Glutamatergic neuron (in vitro differentiated cells): ENCODE measurements at regions not wholly inside any gene's neighbourhood (a gene's known extent, or its start where the extent isn't known, plus 50 kb on each side); places are given as distances from the start of the nearest gene placed in this dataset.
"Not testable (repeated sequence)": the region's sequence is repeated elsewhere in the genome, so short reads cannot be mapped to it uniquely, and the experiment has no call there.

Experiments used
- DNase-seq: peaks from one replicate; pipeline ENCODE4 v3.0.0; 2022
- H3K27ac Mint-ChIP-seq: one replicate; pipeline ENCODE4 v1.8.0; 2020; ENCODE audit warnings: mild to moderate bottlenecking, mixed read lengths, inconsistent platforms; ENCODE audit not compliant: unreplicated experiment
- H3K27me3 Mint-ChIP-seq: one replicate; pipeline ENCODE4 v1.8.0; 2020; ENCODE audit warnings: mild to moderate bottlenecking, moderate library complexity, mixed read lengths, inconsistent platforms; ENCODE audit not compliant: unreplicated experiment
- H3K36me3 Mint-ChIP-seq: one replicate; pipeline ENCODE4 v1.8.0; 2020; ENCODE audit warnings: mild to moderate bottlenecking, mixed read lengths, inconsistent platforms; ENCODE audit not compliant: unreplicated experiment
- H3K4me1 Mint-ChIP-seq: one replicate; pipeline ENCODE4 v1.8.0; 2020; ENCODE audit warnings: mild to moderate bottlenecking, low read depth, mixed read lengths, inconsistent platforms; ENCODE audit not compliant: unreplicated experiment
- H3K4me3 Mint-ChIP-seq: one replicate; pipeline ENCODE4 v1.8.0; 2020; ENCODE audit warnings: mild to moderate bottlenecking, mixed read lengths, inconsistent platforms; ENCODE audit not compliant: unreplicated experiment
- H3K9me3 Mint-ChIP-seq: one replicate; pipeline ENCODE4 v1.8.0; 2020; ENCODE audit warnings: mild to moderate bottlenecking, moderate library complexity, mixed read lengths, inconsistent platforms; ENCODE audit not compliant: unreplicated experiment
- CTCF ChIP-seq: fragments of 200-600 bp; sonication (generic); IDR thresholded peaks from one replicate; pipeline ENCODE4 v1.5.0; 2021; ENCODE audit not compliant: partially characterized antibody, unreplicated experiment

- no peak overlapping the region for H3K27ac Mint-ChIP-seq
- no peak for TF ChIP-seq CTCF
- no peak overlapping the region for H3K4me3 Mint-ChIP-seq
- no peaks in the 10 kb centered on the region for H3K27me3 Mint-ChIP-seq
- DNase-seq = no peak
- no peaks in the 10 kb centered on the region for H3K36me3 Mint-ChIP-seq
- peaks cover 32% of the 10 kb centered on the region for H3K4me1 Mint-ChIP-seq
- peaks cover 2% of the 10 kb centered on the region for H3K9me3 Mint-ChIP-seq
Observed at GRCh38 chr4:33831442-33832066, 2412.8 kb downstream of the ARAP2 start.

- H3K4me1 Mint-ChIP-seq = peaks cover 32% of the 10 kb centered on the region
- H3K27me3 Mint-ChIP-seq, H3K27ac Mint-ChIP-seq, DNase-seq, H3K36me3 Mint-ChIP-seq, H3K4me3 Mint-ChIP-seq, H3K9me3 Mint-ChIP-seq: not testable (repeated sequence)
Observed at GRCh38 chr4:33835764-33836163, 2408.6 kb downstream of the ARAP2 start.

- no peak overlapping the region for H3K27ac Mint-ChIP-seq
Observed at GRCh38 chr4:33837043-33837838, 2407.1 kb downstream of the ARAP2 start.

GRCh38 chr4:33841120-33841519, 2403.2 kb downstream of the ARAP2 start:
- Mint-ChIP-seq H3K4me3 (no peak overlapping the region), H3K27ac (no peak overlapping the region)

More at GRCh38 chr4:33837043-33837838, 2407.1 kb downstream of the ARAP2 start:
- no peak for DNase-seq
- H3K4me3 Mint-ChIP-seq = no peak overlapping the region
- no peaks in the 10 kb centered on the region for H3K36me3 Mint-ChIP-seq
- H3K9me3 Mint-ChIP-seq = peaks cover 2% of the 10 kb centered on the region
- no peaks in the 10 kb centered on the region for H3K27me3 Mint-ChIP-seq
- TF ChIP-seq CTCF = no peak
- H3K4me1 Mint-ChIP-seq = peaks cover 22% of the 10 kb centered on the region

GRCh38 chr4:33850371-33850902, 2393.9 kb downstream of the ARAP2 start:
- TF ChIP-seq CTCF = no peak
- Mint-ChIP-seq H3K4me3 (no peak overlapping the region), H3K27me3 (no peaks in the 10 kb centered on the region), H3K4me1 (no peaks in the 10 kb centered on the region), H3K36me3 (peaks cover 26% of the 10 kb centered on the region), H3K27ac (no peak overlapping the region), H3K9me3 (peaks cover 2% of the 10 kb centered on the region)
- DNase-seq = no peak

More at GRCh38 chr4:33841120-33841519, 2403.2 kb downstream of the ARAP2 start:
- no peak for DNase-seq
- peaks cover 1% of the 10 kb centered on the region for H3K4me1 Mint-ChIP-seq
- peaks cover 6% of the 10 kb centered on the region for H3K36me3 Mint-ChIP-seq
- H3K9me3 Mint-ChIP-seq = no peaks in the 10 kb centered on the region
- no peaks in the 10 kb centered on the region for H3K27me3 Mint-ChIP-seq
- TF ChIP-seq CTCF = no peak

- H3K4me3 Mint-ChIP-seq, H3K27ac Mint-ChIP-seq, H3K4me1 Mint-ChIP-seq, H3K27me3 Mint-ChIP-seq, H3K9me3 Mint-ChIP-seq, DNase-seq: not testable (repeated sequence)
- peaks cover 10% of the 10 kb centered on the region for H3K36me3 Mint-ChIP-seq
Observed at GRCh38 chr4:33853670-33854069, 2390.6 kb downstream of the ARAP2 start.
